SK-N-SH treated with all-trans-retinoic acid at 6 μM for 48 hours (cell line): ENCODE measurements at regions not wholly inside any gene's neighbourhood (a gene's known extent, or its start where the extent isn't known, plus 50 kb on each side); places are given as distances from the start of the nearest gene placed in this dataset.

Experiments
- ARNTL ChIP-seq: fragments of 450-650 bp; formaldehyde crosslinking; IDR thresholded peaks from 2 replicates; pipeline ENCODE4 v1.5.0; 2020; ENCODE audit warnings: low read depth, mild to moderate bottlenecking, moderate library complexity, borderline replicate concordance
- BACH2 ChIP-seq: fragments of 250-450 bp; sonication (Bioruptor Pico); IDR thresholded peaks from 2 replicates; pipeline ENCODE4 v1.9.0; 2021; ENCODE audit warnings: mild to moderate bottlenecking, borderline replicate concordance
- ESRRG ChIP-seq: fragments of 250-450 bp; sonication (Bioruptor Pico); IDR thresholded peaks from 2 replicates; pipeline ENCODE4 v1.6.1; 2021; ENCODE audit warnings: mild to moderate bottlenecking
- PPARA ChIP-seq: fragments of 250-450 bp; sonication (Bioruptor Pico); IDR thresholded peaks from 2 replicates; pipeline ENCODE4 v1.5.0; 2020; ENCODE audit warnings: mild to moderate bottlenecking, borderline replicate concordance
- RARB ChIP-seq: fragments of 250-450 bp; sonication (Bioruptor Pico); IDR thresholded peaks from 2 replicates; pipeline ENCODE4 v1.8.0; 2021; ENCODE audit warnings: mild to moderate bottlenecking, moderate library complexity
- SNAI2 ChIP-seq: fragments of 250-450 bp; sonication (Bioruptor Pico); IDR thresholded peaks from 2 replicates; pipeline ENCODE4 v1.5.0; 2020; ENCODE audit warnings: mild to moderate bottlenecking, moderate library complexity
- TCF4 ChIP-seq: fragments of 250-450 bp; sonication (Bioruptor Pico); IDR thresholded peaks from 2 replicates; pipeline ENCODE4 v1.8.0; 2021; ENCODE audit warnings: mild to moderate bottlenecking, moderate library complexity, borderline replicate concordance
- ZFP30 ChIP-seq: fragments of 450-650 bp; formaldehyde crosslinking; IDR thresholded peaks from 2 replicates; pipeline ENCODE4 v1.5.0; 2022; ENCODE audit warnings: mild to moderate bottlenecking, moderate library complexity
- ZNF565 ChIP-seq: fragments of 450-650 bp; formaldehyde crosslinking; conservative IDR thresholded peaks from 2 replicates; pipeline ENCODE4 v1.5.0; 2020; ENCODE audit warnings: low read depth, mild to moderate bottlenecking, moderate library complexity
- ZNF70 ChIP-seq: fragments of 450-650 bp; formaldehyde crosslinking; IDR thresholded peaks from 2 replicates; pipeline ENCODE4 v1.5.0; 2020; ENCODE audit warnings: mild to moderate bottlenecking, moderate library complexity
- ZNF8 ChIP-seq: fragments of 450-650 bp; formaldehyde crosslinking; IDR thresholded peaks from 2 replicates; pipeline ENCODE4 v1.5.0; 2020; ENCODE audit warnings: mild to moderate bottlenecking, moderate library complexity
- TF ChIP-seq, protein P1 (sequence below): fragments of 250-450 bp; sonication (Bioruptor Pico); IDR thresholded peaks from 2 replicates; pipeline ENCODE4 v1.5.1; 2021; ENCODE audit warnings: mild to moderate bottlenecking, moderate library complexity
- TF ChIP-seq, protein P2 (sequence below): fragments of 250-450 bp; sonication (Bioruptor Pico); IDR thresholded peaks from 2 replicates; pipeline ENCODE4 v1.8.0; 2020; ENCODE audit warnings: mild to moderate bottlenecking, moderate library complexity, borderline replicate concordance
- TF ChIP-seq, protein P3 (sequence below): fragments of 250-450 bp; sonication (Bioruptor Pico); IDR thresholded peaks from 2 replicates; pipeline ENCODE4 v1.5.1; 2020; ENCODE audit warnings: low read depth, mild to moderate bottlenecking, moderate library complexity

DNA sequence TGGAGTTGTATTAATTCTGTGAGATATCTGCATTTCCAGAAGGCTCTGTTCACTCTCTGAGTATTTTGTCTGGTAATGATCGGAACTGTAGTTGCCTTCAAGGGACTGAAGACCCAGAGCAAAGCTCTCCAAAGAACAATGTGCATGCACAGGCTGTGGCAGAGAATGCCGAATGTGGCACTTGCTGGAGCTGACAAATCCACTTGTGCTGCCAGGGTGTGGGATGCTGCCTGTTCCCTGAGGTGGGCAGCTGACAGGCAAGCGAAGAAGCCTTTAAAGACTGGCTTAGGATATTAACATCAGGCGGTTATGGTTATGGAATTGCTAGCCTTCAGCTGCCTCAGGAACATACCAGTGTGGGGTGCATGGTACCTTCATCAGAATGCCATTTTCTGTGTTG is 419.9 kb upstream of the ATP2B1 start:
- TF ChIP-seq TCF4 (CRISPR knock-in tag) (no peak), PPARA (no peak), RARB (CRISPR knock-in tag) (no peak), ZNF565 (CRISPR knock-in tag) (no peak), BACH2 (no peak), ZFP30 (CRISPR knock-in tag) (no peak), SNAI2 (CRISPR knock-in tag) (no peak), ARNTL (CRISPR knock-in tag) (no peak), ZNF8 (CRISPR knock-in tag) (no peak), ZNF70 (CRISPR knock-in tag) (no peak), ESRRG (CRISPR knock-in tag) (no peak)
- TF ChIP-seq, protein P1, sequence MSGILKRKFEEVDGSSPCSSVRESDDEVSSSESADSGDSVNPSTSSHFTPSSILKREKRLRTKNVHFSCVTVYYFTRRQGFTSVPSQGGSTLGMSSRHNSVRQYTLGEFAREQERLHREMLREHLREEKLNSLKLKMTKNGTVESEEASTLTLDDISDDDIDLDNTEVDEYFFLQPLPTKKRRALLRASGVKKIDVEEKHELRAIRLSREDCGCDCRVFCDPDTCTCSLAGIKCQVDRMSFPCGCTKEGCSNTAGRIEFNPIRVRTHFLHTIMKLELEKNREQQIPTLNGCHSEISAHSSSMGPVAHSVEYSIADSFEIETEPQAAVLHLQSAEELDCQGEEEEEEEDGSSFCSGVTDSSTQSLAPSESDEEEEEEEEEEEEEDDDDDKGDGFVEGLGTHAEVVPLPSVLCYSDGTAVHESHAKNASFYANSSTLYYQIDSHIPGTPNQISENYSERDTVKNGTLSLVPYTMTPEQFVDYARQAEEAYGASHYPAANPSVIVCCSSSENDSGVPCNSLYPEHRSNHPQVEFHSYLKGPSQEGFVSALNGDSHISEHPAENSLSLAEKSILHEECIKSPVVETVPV (CRISPR knock-in tag), result no peak
- TF ChIP-seq, protein P2, sequence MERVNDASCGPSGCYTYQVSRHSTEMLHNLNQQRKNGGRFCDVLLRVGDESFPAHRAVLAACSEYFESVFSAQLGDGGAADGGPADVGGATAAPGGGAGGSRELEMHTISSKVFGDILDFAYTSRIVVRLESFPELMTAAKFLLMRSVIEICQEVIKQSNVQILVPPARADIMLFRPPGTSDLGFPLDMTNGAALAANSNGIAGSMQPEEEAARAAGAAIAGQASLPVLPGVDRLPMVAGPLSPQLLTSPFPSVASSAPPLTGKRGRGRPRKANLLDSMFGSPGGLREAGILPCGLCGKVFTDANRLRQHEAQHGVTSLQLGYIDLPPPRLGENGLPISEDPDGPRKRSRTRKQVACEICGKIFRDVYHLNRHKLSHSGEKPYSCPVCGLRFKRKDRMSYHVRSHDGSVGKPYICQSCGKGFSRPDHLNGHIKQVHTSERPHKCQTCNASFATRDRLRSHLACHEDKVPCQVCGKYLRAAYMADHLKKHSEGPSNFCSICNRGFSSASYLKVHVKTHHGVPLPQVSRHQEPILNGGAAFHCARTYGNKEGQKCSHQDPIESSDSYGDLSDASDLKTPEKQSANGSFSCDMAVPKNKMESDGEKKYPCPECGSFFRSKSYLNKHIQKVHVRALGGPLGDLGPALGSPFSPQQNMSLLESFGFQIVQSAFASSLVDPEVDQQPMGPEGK, result no peak
- TF ChIP-seq, protein P3, sequence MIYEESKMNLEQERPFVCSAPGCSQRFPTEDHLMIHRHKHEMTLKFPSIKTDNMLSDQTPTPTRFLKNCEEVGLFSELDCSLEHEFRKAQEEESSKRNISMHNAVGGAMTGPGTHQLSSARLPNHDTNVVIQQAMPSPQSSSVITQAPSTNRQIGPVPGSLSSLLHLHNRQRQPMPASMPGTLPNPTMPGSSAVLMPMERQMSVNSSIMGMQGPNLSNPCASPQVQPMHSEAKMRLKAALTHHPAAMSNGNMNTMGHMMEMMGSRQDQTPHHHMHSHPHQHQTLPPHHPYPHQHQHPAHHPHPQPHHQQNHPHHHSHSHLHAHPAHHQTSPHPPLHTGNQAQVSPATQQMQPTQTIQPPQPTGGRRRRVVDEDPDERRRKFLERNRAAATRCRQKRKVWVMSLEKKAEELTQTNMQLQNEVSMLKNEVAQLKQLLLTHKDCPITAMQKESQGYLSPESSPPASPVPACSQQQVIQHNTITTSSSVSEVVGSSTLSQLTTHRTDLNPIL (CRISPR knock-in tag), result no peak
